Cerebellar cortex (tissue), 1 donor: ENCODE measurements at regions not wholly inside any gene's neighbourhood (a gene's known extent, or its start where the extent isn't known, plus 50 kb on each side); places are given as distances from the start of the nearest gene placed in this dataset.

Experiments used
- DNase-seq: peaks from one replicate; pipeline ENCODE4 v3.0.0-alpha.2; 2015; ENCODE audit warnings: low spot score

- DNase-seq, result no peak
Measured at GRCh38 chr6:170031684-170032121, 259.2 kb downstream of the DLL1 start.

- DNase-seq, result no peak
Measured at GRCh38 chr6:170030821-170031471, 259.9 kb downstream of the DLL1 start.

GRCh38 chr6:170030284-170030815 lies 260.5 kb downstream of the DLL1 start:
- DNase-seq, result no peak

GRCh38 chr6:170029416-170030283 lies 261.2 kb downstream of the DLL1 start:
- no peak for DNase-seq

GRCh38 chr6:170028629-170029345 lies 262.1 kb downstream of the DLL1 start:
- DNase-seq, result no peak

- no peak for DNase-seq
Measured at GRCh38 chr6:170027647-170028043, 263.2 kb downstream of the DLL1 start.

- no peak for DNase-seq
Measured at GRCh38 chr6:170026751-170027646, 263.9 kb downstream of the DLL1 start.

- no peak for DNase-seq
Measured at GRCh38 chr6:170025935-170026750, 264.7 kb downstream of the DLL1 start.

GRCh38 chr6:170025341-170025911 lies 265.5 kb downstream of the DLL1 start:
- no peak for DNase-seq

- no peak for DNase-seq
Measured at GRCh38 chr6:170024940-170025339, 265.9 kb downstream of the DLL1 start.

GRCh38 chr6:170023620-170024521 lies 267.0 kb downstream of the DLL1 start:
- DNase-seq, result no peak

GRCh38 chr6:170022827-170023619 lies 267.9 kb downstream of the DLL1 start:
- no peak for DNase-seq

- DNase-seq, result no peak
Measured at GRCh38 chr6:170022291-170022722, 268.6 kb downstream of the DLL1 start.

- DNase-seq, result no peak
Measured at GRCh38 chr6:170021579-170021978, 269.3 kb downstream of the DLL1 start.

- DNase-seq, result no peak
Measured at GRCh38 chr6:170019818-170020583, 268.6 kb downstream of the ERMARD start.

- DNase-seq, result no peak
Measured at GRCh38 chr6:170018936-170019817, 267.8 kb downstream of the ERMARD start.
